Fibroblast of the aortic adventitia (primary cell): ENCODE measurements at regions not wholly inside any gene's neighbourhood (a gene's known extent, or its start where the extent isn't known, plus 50 kb on each side); places are given as distances from the start of the nearest gene placed in this dataset.

ENCODE experiments used
- DNase-seq: peaks from one replicate; pipeline ENCODE4 v3.0.0-alpha.2; 2010; ENCODE audit warnings: low read depth
- H3K4me3 ChIP-seq: 2 replicates; pipeline ENCODE4 v1.5.1; 2011; ENCODE audit warnings: low read depth, mild to moderate bottlenecking, control low read depth, low read length, moderate library complexity
- CTCF ChIP-seq: IDR thresholded peaks from 2 replicates; pipeline ENCODE4 v1.5.1; 2011; ENCODE audit warnings: mild to moderate bottlenecking, low read length, control low read depth, inconsistent platforms; ENCODE audit not compliant: insufficient read depth

- no peak for TF ChIP-seq CTCF
- DNase-seq: no peak
- H3K4me3 ChIP-seq: no peak overlapping the region
Measured at GRCh38 chr17:73806768-73807167, 162.5 kb upstream of the SDK2 start.

- no peak for TF ChIP-seq CTCF
- no peak for DNase-seq
Measured at GRCh38 chr17:73813201-73813600, 169.0 kb upstream of the SDK2 start.

GRCh38 chr17:73814075-73814474 is 169.8 kb upstream of the SDK2 start:
- no peak overlapping the region for H3K4me3 ChIP-seq
- no peak for TF ChIP-seq CTCF
- DNase-seq: no peak

More at GRCh38 chr17:73813201-73813600, 169.0 kb upstream of the SDK2 start:
- H3K4me3 ChIP-seq: no peak overlapping the region

GRCh38 chr17:73815474-73815873 is 171.2 kb upstream of the SDK2 start:
- DNase-seq: no peak
- no peak overlapping the region for H3K4me3 ChIP-seq
- no peak for TF ChIP-seq CTCF

GRCh38 chr17:73819440-73820395 is 175.5 kb upstream of the SDK2 start:
- DNase-seq: no peak
- H3K4me3 ChIP-seq: no peak overlapping the region
- no peak for TF ChIP-seq CTCF

GRCh38 chr17:73820686-73821448 is 176.6 kb upstream of the SDK2 start:
- no peak overlapping the region for H3K4me3 ChIP-seq
- no peak for DNase-seq
- no peak for TF ChIP-seq CTCF
